Neural cell (in vitro differentiated cells): ENCODE measurements at regions not wholly inside any gene's neighbourhood (a gene's known extent, or its start where the extent isn't known, plus 50 kb on each side); places are given as distances from the start of the nearest gene placed in this dataset.

Source experiments
- H2AFZ ChIP-seq: fragments of 200-600, 300-800 bp; sonication (generic), shearing (Covaris generic); 2 replicates; pipeline ENCODE4 v1.6.0; 2014; ENCODE audit warnings: low read depth, mild to moderate bottlenecking, antibody characterized with exemption, low read length, moderate library complexity
- H3F3A ChIP-seq: fragments of 200-600 bp; shearing (Covaris generic); 2 replicates; pipeline ENCODE4 v1.6.1; 2016; ENCODE audit warnings: mild to moderate bottlenecking, moderate library complexity, mixed read lengths, antibody characterized with exemption, low read length; ENCODE audit not compliant: insufficient read depth, poor library complexity, severe bottlenecking
- H3K27ac ChIP-seq: fragments of 200-600, 300-800 bp; sonication (generic), shearing (Covaris generic); 2 replicates; pipeline ENCODE4 v1.5.1; 2014; ENCODE audit warnings: mild to moderate bottlenecking, low read length, moderate library complexity
- H3K27me3 ChIP-seq: fragments of 300-800, 200-600 bp; sonication (generic), shearing (Covaris generic); 2 replicates; pipeline ENCODE4 v1.6.0; 2014; ENCODE audit warnings: mild to moderate bottlenecking, low read depth, low read length, moderate library complexity; ENCODE audit not compliant: insufficient read depth
- H3K36me3 ChIP-seq: fragments of 300-800, 200-600 bp; sonication (generic), shearing (Covaris generic); 2 replicates; pipeline ENCODE4 v1.5.1; 2014; ENCODE audit warnings: mild to moderate bottlenecking, antibody characterized with exemption, low read length, moderate library complexity; ENCODE audit not compliant: insufficient read depth
- H3K4me2 ChIP-seq: fragments of 300-800, 200-600 bp; sonication (generic), shearing (Covaris generic); 2 replicates; pipeline ENCODE4 v1.6.0; 2014; ENCODE audit warnings: mild to moderate bottlenecking, low read length
- H3K4me3 ChIP-seq: fragments of 300-800, 200-600 bp; sonication (generic), shearing (Covaris generic); 2 replicates; pipeline ENCODE4 v1.5.1; 2014; ENCODE audit warnings: mild to moderate bottlenecking, low read length, moderate library complexity
- H3K79me2 ChIP-seq: fragments of 200-600 bp; shearing (Covaris generic); replicated peaks from 2 replicates; pipeline ENCODE4 v1.6.0; 2014; ENCODE audit warnings: mild to moderate bottlenecking, low read length, moderate library complexity; ENCODE audit not compliant: insufficient read depth
- H3K9ac ChIP-seq: fragments of 300-800, 200-600 bp; sonication (generic), shearing (Covaris generic); 2 replicates; pipeline ENCODE4 v1.6.1; 2016; ENCODE audit warnings: mild to moderate bottlenecking, low read length, mixed read lengths
- H3K9me2 ChIP-seq: fragments of 200-600 bp; shearing (Covaris generic); 2 replicates; pipeline ENCODE4 v1.6.1; 2016; ENCODE audit warnings: mild to moderate bottlenecking, low read length, mixed read lengths; ENCODE audit not compliant: insufficient read depth
- H3K9me3 ChIP-seq: fragments of 200-600, 300-800 bp; sonication (generic), shearing (Covaris generic); 2 replicates; pipeline ENCODE4 v1.6.1; 2016; ENCODE audit warnings: mild to moderate bottlenecking, mixed run types, low read length, moderate library complexity, mixed read lengths
- H4K20me1 ChIP-seq: fragments of 200-600 bp; shearing (Covaris generic); 2 replicates; pipeline ENCODE4 v1.6.1; 2016; ENCODE audit warnings: mild to moderate bottlenecking, mixed run types; ENCODE audit not compliant: insufficient read depth
- EP300 ChIP-seq: fragments of 450-650 bp; conservative IDR thresholded peaks from 2 replicates; pipeline ENCODE4 v1.6.1; 2014; ENCODE audit warnings: antibody characterized with exemption, mild to moderate bottlenecking, moderate library complexity; ENCODE audit not compliant: poor library complexity, severe bottlenecking
- EZH2 ChIP-seq: fragments of 200-600, 300-800 bp; shearing (Covaris generic), sonication (generic); IDR thresholded peaks from 2 replicates; pipeline ENCODE4 v1.6.1; 2014; ENCODE audit warnings: antibody characterized with exemption, low read length, borderline replicate concordance, mild to moderate bottlenecking; ENCODE audit not compliant: insufficient read depth, poor library complexity, severe bottlenecking
- MXI1 ChIP-seq: fragments of 450-650 bp; conservative IDR thresholded peaks from 2 replicates; pipeline ENCODE4 v1.6.1; 2014; ENCODE audit warnings: antibody characterized with exemption, mild to moderate bottlenecking; ENCODE audit not compliant: poor library complexity, severe bottlenecking
- POLR2AphosphoS5 ChIP-seq: IDR thresholded peaks from 2 replicates; pipeline ENCODE4 v1.6.1; 2012
- RAD21 ChIP-seq: fragments of 450-650 bp; conservative IDR thresholded peaks from 2 replicates; pipeline ENCODE4 v1.6.1; 2014; ENCODE audit warnings: antibody characterized with exemption, mild to moderate bottlenecking, moderate library complexity
- SMC3 ChIP-seq: fragments of 450-650 bp; conservative IDR thresholded peaks from 2 replicates; pipeline ENCODE4 v1.6.1; 2014; ENCODE audit warnings: antibody characterized with exemption, mild to moderate bottlenecking, moderate library complexity; ENCODE audit not compliant: poor library complexity
- TAF1 ChIP-seq: IDR thresholded peaks from 2 replicates; pipeline ENCODE4 v1.6.1; 2012; ENCODE audit warnings: low read depth
- TF ChIP-seq, protein P1 (sequence below): fragments of 450-650 bp; IDR thresholded peaks from 2 replicates; pipeline ENCODE4 v1.5.1; 2014; ENCODE audit warnings: antibody characterized with exemption, mild to moderate bottlenecking, moderate library complexity; ENCODE audit not compliant: poor library complexity, severe bottlenecking
- TF ChIP-seq, protein P2 (sequence below): IDR thresholded peaks from 2 replicates; pipeline ENCODE4 v1.6.1; 2012; ENCODE audit warnings: borderline replicate concordance

DNA sequence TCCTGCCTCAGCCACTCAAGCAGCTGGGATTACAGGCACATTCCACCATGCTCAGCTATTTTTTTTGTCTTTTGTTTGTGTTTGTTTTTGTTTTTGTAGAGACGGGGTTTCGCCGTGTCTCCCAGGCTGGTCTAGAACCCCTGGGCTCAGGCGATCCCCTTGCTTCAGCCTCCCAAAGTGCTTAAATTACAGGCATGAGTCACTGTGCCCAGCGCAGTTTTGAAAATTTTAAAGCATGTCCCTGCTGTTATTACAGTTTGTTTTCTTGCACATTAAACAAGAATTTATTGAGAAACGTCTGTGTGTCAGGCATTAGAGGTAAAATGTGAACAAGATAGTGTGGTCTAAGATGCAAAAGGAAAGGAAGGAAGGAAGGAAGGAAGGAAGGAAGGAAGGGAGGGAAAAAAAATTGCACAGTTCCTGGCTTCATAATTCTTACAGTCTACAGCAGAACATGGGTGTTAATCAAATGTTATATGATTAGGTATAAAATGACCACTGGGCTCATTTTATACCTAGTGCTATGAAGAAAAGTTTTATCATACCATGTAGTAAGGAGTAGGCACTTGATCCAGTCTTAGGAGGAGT, 205.4 kb downstream of the SNX18 start:
- TF ChIP-seq, protein P1, sequence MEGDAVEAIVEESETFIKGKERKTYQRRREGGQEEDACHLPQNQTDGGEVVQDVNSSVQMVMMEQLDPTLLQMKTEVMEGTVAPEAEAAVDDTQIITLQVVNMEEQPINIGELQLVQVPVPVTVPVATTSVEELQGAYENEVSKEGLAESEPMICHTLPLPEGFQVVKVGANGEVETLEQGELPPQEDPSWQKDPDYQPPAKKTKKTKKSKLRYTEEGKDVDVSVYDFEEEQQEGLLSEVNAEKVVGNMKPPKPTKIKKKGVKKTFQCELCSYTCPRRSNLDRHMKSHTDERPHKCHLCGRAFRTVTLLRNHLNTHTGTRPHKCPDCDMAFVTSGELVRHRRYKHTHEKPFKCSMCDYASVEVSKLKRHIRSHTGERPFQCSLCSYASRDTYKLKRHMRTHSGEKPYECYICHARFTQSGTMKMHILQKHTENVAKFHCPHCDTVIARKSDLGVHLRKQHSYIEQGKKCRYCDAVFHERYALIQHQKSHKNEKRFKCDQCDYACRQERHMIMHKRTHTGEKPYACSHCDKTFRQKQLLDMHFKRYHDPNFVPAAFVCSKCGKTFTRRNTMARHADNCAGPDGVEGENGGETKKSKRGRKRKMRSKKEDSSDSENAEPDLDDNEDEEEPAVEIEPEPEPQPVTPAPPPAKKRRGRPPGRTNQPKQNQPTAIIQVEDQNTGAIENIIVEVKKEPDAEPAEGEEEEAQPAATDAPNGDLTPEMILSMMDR, result no peak
- TF ChIP-seq RAD21 (no peak), MXI1 (no peak), SMC3 (no peak), TAF1 (no peak), POLR2AphosphoS5 (no peak), EZH2 (no peak), EP300 (no peak)
- TF ChIP-seq, protein P2, sequence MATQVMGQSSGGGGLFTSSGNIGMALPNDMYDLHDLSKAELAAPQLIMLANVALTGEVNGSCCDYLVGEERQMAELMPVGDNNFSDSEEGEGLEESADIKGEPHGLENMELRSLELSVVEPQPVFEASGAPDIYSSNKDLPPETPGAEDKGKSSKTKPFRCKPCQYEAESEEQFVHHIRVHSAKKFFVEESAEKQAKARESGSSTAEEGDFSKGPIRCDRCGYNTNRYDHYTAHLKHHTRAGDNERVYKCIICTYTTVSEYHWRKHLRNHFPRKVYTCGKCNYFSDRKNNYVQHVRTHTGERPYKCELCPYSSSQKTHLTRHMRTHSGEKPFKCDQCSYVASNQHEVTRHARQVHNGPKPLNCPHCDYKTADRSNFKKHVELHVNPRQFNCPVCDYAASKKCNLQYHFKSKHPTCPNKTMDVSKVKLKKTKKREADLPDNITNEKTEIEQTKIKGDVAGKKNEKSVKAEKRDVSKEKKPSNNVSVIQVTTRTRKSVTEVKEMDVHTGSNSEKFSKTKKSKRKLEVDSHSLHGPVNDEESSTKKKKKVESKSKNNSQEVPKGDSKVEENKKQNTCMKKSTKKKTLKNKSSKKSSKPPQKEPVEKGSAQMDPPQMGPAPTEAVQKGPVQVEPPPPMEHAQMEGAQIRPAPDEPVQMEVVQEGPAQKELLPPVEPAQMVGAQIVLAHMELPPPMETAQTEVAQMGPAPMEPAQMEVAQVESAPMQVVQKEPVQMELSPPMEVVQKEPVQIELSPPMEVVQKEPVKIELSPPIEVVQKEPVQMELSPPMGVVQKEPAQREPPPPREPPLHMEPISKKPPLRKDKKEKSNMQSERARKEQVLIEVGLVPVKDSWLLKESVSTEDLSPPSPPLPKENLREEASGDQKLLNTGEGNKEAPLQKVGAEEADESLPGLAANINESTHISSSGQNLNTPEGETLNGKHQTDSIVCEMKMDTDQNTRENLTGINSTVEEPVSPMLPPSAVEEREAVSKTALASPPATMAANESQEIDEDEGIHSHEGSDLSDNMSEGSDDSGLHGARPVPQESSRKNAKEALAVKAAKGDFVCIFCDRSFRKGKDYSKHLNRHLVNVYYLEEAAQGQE, result no peak
- Histone ChIP-seq H3F3A (no peaks in the 10 kb centered on the region), H3K9ac (no peak overlapping the region), H2AFZ (no peak overlapping the region), H4K20me1 (no peaks in the 10 kb centered on the region), H3K27me3 (no peaks in the 10 kb centered on the region), H3K27ac (no peak overlapping the region), H3K9me3 (no peaks in the 10 kb centered on the region), H3K79me2 (no peaks in the 10 kb centered on the region), H3K4me3 (no peak overlapping the region), H3K9me2 (no peaks in the 10 kb centered on the region), H3K36me3 (no peaks in the 10 kb centered on the region), H3K4me2 (no peak overlapping the region)

DNA sequence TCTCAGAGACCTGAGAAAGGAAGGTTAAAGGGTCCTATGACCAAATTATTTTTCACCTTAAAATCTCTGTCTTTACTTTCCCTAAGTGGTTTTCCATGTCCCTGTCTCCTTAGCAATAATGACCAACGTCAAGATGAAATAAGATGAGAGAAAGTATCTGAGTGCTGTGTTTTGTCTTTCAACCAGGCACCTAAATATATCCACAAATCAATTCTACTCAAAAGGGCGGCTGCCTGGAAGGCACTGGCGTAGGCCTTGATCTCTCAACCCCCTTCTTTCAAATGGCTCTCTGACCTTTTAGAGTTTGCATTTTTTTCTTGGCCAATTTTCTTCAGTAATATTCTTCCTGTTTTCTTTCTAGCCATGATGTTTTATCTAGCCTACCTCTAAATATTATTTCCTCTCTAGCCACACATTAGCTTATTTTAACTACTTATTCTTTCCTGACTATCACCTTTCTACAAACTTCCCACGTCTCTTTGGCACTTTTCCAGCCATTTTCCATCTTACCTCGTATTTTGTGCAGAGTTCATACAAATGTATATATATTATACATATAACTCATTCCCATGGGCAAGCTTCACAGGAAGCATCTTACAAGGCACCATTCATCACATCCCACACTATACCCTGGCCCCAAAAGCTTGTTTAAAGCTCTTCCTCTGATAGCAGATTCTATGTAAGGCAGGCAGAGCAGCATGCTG, 204.5 kb downstream of the SNX18 start:
- Histone ChIP-seq H3K9me3 (no peaks in the 10 kb centered on the region), H3K36me3 (no peaks in the 10 kb centered on the region), H2AFZ (no peak overlapping the region), H3K79me2 (no peaks in the 10 kb centered on the region), H3K4me2 (no peak overlapping the region), H3K27me3 (no peaks in the 10 kb centered on the region), H4K20me1 (no peaks in the 10 kb centered on the region), H3K27ac (no peak overlapping the region), H3F3A (no peaks in the 10 kb centered on the region), H3K9me2 (no peaks in the 10 kb centered on the region), H3K9ac (no peak overlapping the region), H3K4me3 (no peak overlapping the region)
- TF ChIP-seq POLR2AphosphoS5, result no peak
- TF ChIP-seq TAF1, result no peak
- no peak for TF ChIP-seq EZH2
- TF ChIP-seq SMC3, result no peak
- TF ChIP-seq, protein P1, result no peak
- TF ChIP-seq RAD21, result no peak
- TF ChIP-seq EP300, result no peak
- no peak for TF ChIP-seq MXI1
- TF ChIP-seq, protein P2, result no peak
